GM23338 (cell line): ENCODE measurements at regions not wholly inside any gene's neighbourhood (a gene's known extent, or its start where the extent isn't known, plus 50 kb on each side); places are given as distances from the start of the nearest gene placed in this dataset.

Source experiments
- ATAC-seq: fragments of 200-7000 bp; cut with Tn5 transposase; 3 replicates; pipeline ENCODE4 v1.9.1; 2020
- DNase-seq: peaks from one replicate; pipeline ENCODE4 v3.0.0-alpha.2; 2015; ENCODE audit warnings: low spot score
- H2AFZ ChIP-seq: fragments of 200-600 bp; sonication (generic); 2 replicates; pipeline ENCODE4 v1.8.0; 2016; ENCODE audit warnings: antibody characterized with exemption, mild to moderate bottlenecking, moderate library complexity
- H3F3A ChIP-seq: fragments of 200-600 bp; sonication (generic); replicated peaks from 2 replicates; pipeline ENCODE4 v1.8.0; 2017; ENCODE audit warnings: antibody characterized with exemption, mixed run types, low read depth
- H3K27ac ChIP-seq: fragments of 200-600 bp; sonication (generic); 2 replicates; pipeline ENCODE4 v1.6.1; 2016; ENCODE audit warnings: low read depth
- H3K27me3 ChIP-seq: fragments of 200-600 bp; sonication (generic); 2 replicates; pipeline ENCODE4 v1.8.0; 2016; ENCODE audit warnings: mild to moderate bottlenecking, mixed run types, moderate library complexity; ENCODE audit not compliant: insufficient read depth
- H3K36me3 ChIP-seq: fragments of 200-600 bp; sonication (generic); 2 replicates; pipeline ENCODE4 v1.8.0; 2016; ENCODE audit warnings: mild to moderate bottlenecking; ENCODE audit not compliant: insufficient read depth
- H3K4me1 ChIP-seq: fragments of 200-600 bp; sonication (generic); 2 replicates; pipeline ENCODE4 v1.8.0; 2016; ENCODE audit warnings: mild to moderate bottlenecking, moderate library complexity; ENCODE audit not compliant: insufficient read depth
- H3K4me2 ChIP-seq: fragments of 200-600 bp; sonication (generic); 2 replicates; pipeline ENCODE4 v1.7.1; 2017; ENCODE audit warnings: mixed run types
- H3K4me3 ChIP-seq: fragments of 200-600 bp; sonication (generic); 2 replicates; pipeline ENCODE4 v1.6.1; 2016; ENCODE audit warnings: mixed run types
- H3K79me2 ChIP-seq: fragments of 200-600 bp; sonication (generic); replicated peaks from 2 replicates; pipeline ENCODE4 v1.8.0; 2017; ENCODE audit warnings: mild to moderate bottlenecking; ENCODE audit not compliant: insufficient read depth
- H3K9me2 ChIP-seq: fragments of 200-600 bp; sonication (generic); 2 replicates; pipeline ENCODE4 v1.8.0; 2017; ENCODE audit not compliant: insufficient read depth
- H4K20me1 ChIP-seq: fragments of 200-600 bp; sonication (generic); replicated peaks from 2 replicates; pipeline ENCODE4 v1.8.0; 2017; ENCODE audit warnings: mild to moderate bottlenecking; ENCODE audit not compliant: insufficient read depth
- H3K27ac Mint-ChIP-seq: 2 replicates; pipeline ENCODE4 v1.8.0; 2020; ENCODE audit warnings: inconsistent platforms, mild to moderate bottlenecking, moderate library complexity, mixed read lengths
- H3K27me3 Mint-ChIP-seq: 3 replicates; pipeline ENCODE4 v1.8.0; 2022; ENCODE audit warnings: low read depth, mild to moderate bottlenecking, moderate library complexity, mixed read lengths, inconsistent platforms; ENCODE audit not compliant: insufficient read depth, poor library complexity
- H3K36me3 Mint-ChIP-seq: 3 replicates; pipeline ENCODE4 v1.8.0; 2021; ENCODE audit warnings: low read depth, mild to moderate bottlenecking, inconsistent platforms, moderate library complexity, mixed read lengths
- H3K4me1 Mint-ChIP-seq: 3 replicates; pipeline ENCODE4 v1.8.0; 2020; ENCODE audit warnings: mild to moderate bottlenecking, inconsistent platforms, mixed read lengths
- H3K4me3 Mint-ChIP-seq: 3 replicates; pipeline ENCODE4 v1.8.0; 2021; ENCODE audit warnings: moderate library complexity, mild to moderate bottlenecking, inconsistent platforms, mixed read lengths
- H3K9me3 Mint-ChIP-seq: 3 replicates; pipeline ENCODE4 v1.8.0; 2020; ENCODE audit warnings: moderate library complexity, mild to moderate bottlenecking, inconsistent platforms, mixed read lengths
- CREB1 ChIP-seq: fragments of 250-450 bp; sonication (Bioruptor Pico); IDR thresholded peaks from 2 replicates; pipeline ENCODE4 v1.5.0; 2020; ENCODE audit warnings: low read depth, mild to moderate bottlenecking, moderate library complexity
- CTCF ChIP-seq, 2 experiments: fragments of 200-600 bp in 1 of 2; sonication (generic) in 1 of 2; conservative IDR thresholded peaks; 2 replicates each; pipeline versions ENCODE4 v1.5.1 to v1.6.1; 2016 to 2017; ENCODE audit warnings: antibody characterized with exemption in 2 of 2, low read depth in 2 of 2, mild to moderate bottlenecking in 2 of 2, moderate library complexity in 1 of 2
- ETS1 ChIP-seq: IDR thresholded peaks from 2 replicates; pipeline ENCODE4 v1.6.1; 2016; ENCODE audit warnings: antibody characterized with exemption
- EZH2 ChIP-seq: fragments of 200-600 bp; sonication (generic); IDR thresholded peaks from one replicate; pipeline ENCODE4 v1.8.0; 2017; ENCODE audit warnings: antibody characterized with exemption, mild to moderate bottlenecking, low read depth; ENCODE audit not compliant: unreplicated experiment
- EZH2phosphoT487 ChIP-seq: fragments of 200-600 bp; sonication (generic); IDR thresholded peaks from one replicate; pipeline ENCODE4 v1.8.1; 2018; ENCODE audit warnings: antibody characterized with exemption; ENCODE audit not compliant: unreplicated experiment
- JUNB ChIP-seq: IDR thresholded peaks from one replicate; pipeline ENCODE4 v1.6.1; 2016; ENCODE audit warnings: antibody characterized with exemption; ENCODE audit not compliant: unreplicated experiment
- NANOG ChIP-seq: IDR thresholded peaks from 2 replicates; pipeline ENCODE4 v1.6.1; 2016; ENCODE audit warnings: antibody characterized with exemption, borderline replicate concordance
- POLR2AphosphoS5 ChIP-seq: IDR thresholded peaks from 2 replicates; pipeline ENCODE4 v1.6.1; 2016; ENCODE audit warnings: antibody characterized with exemption, low read depth
- REST ChIP-seq: IDR thresholded peaks from one replicate; pipeline ENCODE4 v1.6.1; 2018; ENCODE audit warnings: antibody characterized with exemption; ENCODE audit not compliant: unreplicated experiment
- STAT1 ChIP-seq: IDR thresholded peaks from one replicate; pipeline ENCODE4 v1.6.1; 2016; ENCODE audit warnings: antibody characterized with exemption; ENCODE audit not compliant: unreplicated experiment
- ZNF114 ChIP-seq: fragments of 250-450 bp; sonication (Bioruptor Pico); IDR thresholded peaks from 2 replicates; pipeline ENCODE4 v1.5.0; 2020; ENCODE audit warnings: mild to moderate bottlenecking, moderate library complexity
- ZNF331 ChIP-seq: fragments of 250-450 bp; sonication (Bioruptor Pico); IDR thresholded peaks from 2 replicates; pipeline ENCODE4 v1.5.0; 2020; ENCODE audit warnings: low read depth, mild to moderate bottlenecking, moderate library complexity

GRCh38 chr2:36068086-36068485, 287.5 kb upstream of the CRIM1 start:
- Histone ChIP-seq H3F3A (no peaks in the 10 kb centered on the region), H3K27me3 (no peaks in the 10 kb centered on the region), H3K9me2 (peaks cover 3% of the 10 kb centered on the region; the same call in 1 of the 2 replicates), H3K4me1 (no peaks in the 10 kb centered on the region), H3K79me2 (no peaks in the 10 kb centered on the region), H4K20me1 (no peaks in the 10 kb centered on the region), H3K4me2 (no peak overlapping the region), H3K36me3 (no peaks in the 10 kb centered on the region), H2AFZ (no peak overlapping the region), H3K27ac (no peak overlapping the region), H3K4me3 (no peak overlapping the region)
- DNase-seq, result no peak
- no peaks in the 10 kb centered on the region for H3K27me3 Mint-ChIP-seq
- TF ChIP-seq ETS1, result no peak
- no peak for TF ChIP-seq ZNF114 (CRISPR knock-in tag)
- TF ChIP-seq EZH2phosphoT487, result no peak
- TF ChIP-seq JUNB, result no peak
- TF ChIP-seq STAT1, result no peak
- no peak overlapping the region for H3K4me3 Mint-ChIP-seq
- no peak overlapping the region for H3K27ac Mint-ChIP-seq
- no peaks in the 10 kb centered on the region; the same call in 2 of the 3 replicates for H3K36me3 Mint-ChIP-seq
- H3K4me1 Mint-ChIP-seq, result no peaks in the 10 kb centered on the region
- ATAC-seq, result no peak
- H3K9me3 Mint-ChIP-seq, result peaks cover 6% of the 10 kb centered on the region; the same call in 1 of the 3 replicates

GRCh38 chr2:36060133-36060532, 295.4 kb upstream of the CRIM1 start:
- no peak overlapping the region for H3K27ac Mint-ChIP-seq
- TF ChIP-seq JUNB, result no peak
- TF ChIP-seq STAT1, result no peak
- TF ChIP-seq ZNF114 (CRISPR knock-in tag), result no peak
- TF ChIP-seq REST, result no peak
- TF ChIP-seq CTCF (conservative IDR thresholded peaks at IDR 0.05; ENCODE audit: low read depth in 2 of 2), result no peak
- no peak for TF ChIP-seq CREB1 (CRISPR knock-in tag)
- TF ChIP-seq ZNF331 (CRISPR knock-in tag), result no peak
- no peak for TF ChIP-seq EZH2phosphoT487
- TF ChIP-seq POLR2AphosphoS5, result no peak
- no peak for TF ChIP-seq ETS1
- TF ChIP-seq NANOG, result no peak
- TF ChIP-seq EZH2, result no peak

More at GRCh38 chr2:36060133-36060532, 295.4 kb upstream of the CRIM1 start:
- peaks cover 9% of the 10 kb centered on the region for H3K4me1 Mint-ChIP-seq
- Histone ChIP-seq H3K9me2 (no peaks in the 10 kb centered on the region), H3K36me3 (no peaks in the 10 kb centered on the region), H3K79me2 (no peaks in the 10 kb centered on the region), H3K4me1 (peaks cover 9% of the 10 kb centered on the region), H2AFZ (peak overlapping the region; percentile 76), H3K27ac (no peak overlapping the region), H4K20me1 (no peaks in the 10 kb centered on the region), H3K4me3 (no peak overlapping the region), H3K27me3 (no peaks in the 10 kb centered on the region), H3F3A (no peaks in the 10 kb centered on the region), H3K4me2 (no peak overlapping the region)
- H3K4me3 Mint-ChIP-seq, result no peak overlapping the region
- ATAC-seq (no peak), DNase-seq (no peak)
- peaks cover 9% of the 10 kb centered on the region; the same call in 2 of the 3 replicates for H3K9me3 Mint-ChIP-seq
- no peaks in the 10 kb centered on the region for H3K27me3 Mint-ChIP-seq
- H3K36me3 Mint-ChIP-seq, result peaks cover 3% of the 10 kb centered on the region; the same call in 1 of the 3 replicates
